GM12878 (cell line): ENCODE measurements at regions not wholly inside any gene's neighbourhood (a gene's known extent, or its start where the extent isn't known, plus 50 kb on each side); places are given as distances from the start of the nearest gene placed in this dataset.

ENCODE experiments used
- ATAC-seq: fragments of 200-7000 bp; cut with Tn5 transposase; 3 replicates; pipeline ENCODE4 v1.9.1; 2020; ENCODE audit warnings: mild to moderate bottlenecking, moderate library complexity
- BruUV-seq: library from RNA; stranded (reverse); fragments of 400-500 nt; replicated peaks from 2 replicates; lab custom pipeline; 2021; lab: Mats Ljungman, UMichigan
- CTCF ChIA-PET: fragments of 300-600 bp; sonication (Branson Sonifier 250); formaldehyde crosslinking; extraction: SDS; loops from one replicate; lab custom pipeline; 2021; ENCODE audit warnings: inconsistent platforms; lab: Yijun Ruan, JAX
- POLR2A ChIA-PET: fragments of 350-600 bp; formaldehyde crosslinking; extraction: SDS; loops from one replicate; lab custom pipeline; 2021; ENCODE audit warnings: inconsistent platforms; lab: Charles Lee
- RAD21 ChIA-PET: fragments of 300-600 bp; sonication (Branson Sonifier 250); formaldehyde crosslinking; loops from one replicate; lab custom pipeline; 2023; ENCODE audit warnings: antibody characterized with exemption; ENCODE audit not compliant: unreplicated experiment; lab: Charles Lee
- SMC1A ChIA-PET: fragments of 300-600 bp; sonication (Branson Sonifier 250); formaldehyde crosslinking; loops from one replicate; lab custom pipeline; 2023; ENCODE audit not compliant: unreplicated experiment, uncharacterized antibody; lab: Charles Lee
- DNase-seq: peaks from one replicate; pipeline ENCODE4 v3.0.0-alpha.2; 2011; ENCODE audit warnings: low read depth, low spot score
- FAIRE-seq: peaks from 3 replicates; lab custom pipeline; 2011; peaks lifted over from hg19 to GRCh38; lab: Jason Lieb, UNC
- H2AFZ ChIP-seq: 2 replicates; pipeline ENCODE4 v1.6.0; 2011; ENCODE audit warnings: low read depth, low read length, control low read depth; ENCODE audit not compliant: control insufficient read depth
- H3K27ac ChIP-seq: 2 replicates; pipeline ENCODE4 v1.5.1; 2011; ENCODE audit warnings: control low read depth; ENCODE audit not compliant: control insufficient read depth, insufficient read depth
- H3K27me3 ChIP-seq, 2 experiments: replicated peaks in 1 of 2; 2 replicates each; pipeline versions ENCODE4 v1.6.0 to v1.6.1; 2011; ENCODE audit warnings: low read length in 1 of 2; ENCODE audit not compliant: control insufficient read depth in 2 of 2, insufficient read depth in 2 of 2
- H3K36me3 ChIP-seq, 2 experiments: 2 replicates each; pipeline ENCODE4 v1.5.1; 2011; ENCODE audit warnings: low read length in 1 of 2; ENCODE audit not compliant: control insufficient read depth in 2 of 2, insufficient read depth in 2 of 2
- H3K4me1 ChIP-seq: 2 replicates; pipeline ENCODE4 v1.6.1; 2011; ENCODE audit warnings: mild to moderate bottlenecking, low read length, moderate library complexity, mixed read lengths; ENCODE audit not compliant: control insufficient read depth, insufficient read depth
- H3K4me2 ChIP-seq: 2 replicates; pipeline ENCODE4 v1.6.0; 2011; ENCODE audit warnings: control low read depth; ENCODE audit not compliant: control insufficient read depth, insufficient read depth
- H3K4me3 ChIP-seq: fragments of 200-600 bp; sonication (generic); 2 replicates; pipeline ENCODE4 v1.5.1; 2016
- H3K79me2 ChIP-seq: 2 replicates; pipeline ENCODE4 v1.6.0; 2011; ENCODE audit warnings: low read length; ENCODE audit not compliant: control insufficient read depth, insufficient read depth
- H3K9ac ChIP-seq: 2 replicates; pipeline ENCODE4 v1.8.0; 2011; ENCODE audit warnings: low read length, control low read depth, mixed read lengths; ENCODE audit not compliant: control insufficient read depth, insufficient read depth
- H3K9me3 ChIP-seq: replicated peaks from 3 replicates; pipeline ENCODE4 v1.5.1; 2011; ENCODE audit warnings: mild to moderate bottlenecking, low read length; ENCODE audit not compliant: control insufficient read depth, insufficient read depth
- H4K20me1 ChIP-seq: 2 replicates; pipeline ENCODE4 v1.6.0; 2011; ENCODE audit not compliant: control insufficient read depth, insufficient read depth
- CHD4 ChIP-seq: fragments of 200-600 bp; sonication (generic); IDR thresholded peaks from 2 replicates; pipeline ENCODE4 v1.6.1; 2016; ENCODE audit warnings: mild to moderate bottlenecking
- EED ChIP-seq: sonication (generic); IDR thresholded peaks from 2 replicates; pipeline ENCODE4 v1.6.1; 2016; ENCODE audit warnings: antibody characterized with exemption, low read depth
- ETV6 ChIP-seq, 2 experiments: fragments of 450-650 bp in 1 of 2; IDR thresholded peaks in 1 of 2; conservative IDR thresholded peaks in 1 of 2; 2 replicates each; pipeline ENCODE4 v1.6.1; 2014; ENCODE audit warnings: antibody characterized with exemption in 1 of 2, borderline replicate concordance in 1 of 2, low read depth in 1 of 2, mild to moderate bottlenecking in 1 of 2, moderate library complexity in 1 of 2
- IKZF2 ChIP-seq, 2 experiments: fragments of 450-650 bp; IDR thresholded peaks; 2 replicates each; pipeline ENCODE4 v1.6.1; 2017; ENCODE audit warnings: mild to moderate bottlenecking in 2 of 2, moderate library complexity in 2 of 2
- MYC ChIP-seq: IDR thresholded peaks from 2 replicates; pipeline ENCODE4 v1.6.1; 2011; ENCODE audit warnings: mild to moderate bottlenecking, low read length, moderate library complexity, inconsistent platforms; ENCODE audit not compliant: insufficient read depth, insufficient replicate concordance, insufficient read length, severe bottlenecking
- POLR2AphosphoS5 ChIP-seq: IDR thresholded peaks from 2 replicates; pipeline ENCODE4 v1.6.1; 2011; ENCODE audit warnings: mild to moderate bottlenecking, low read length, inconsistent platforms
- RB1 ChIP-seq: fragments of 450-650 bp; formaldehyde crosslinking; IDR thresholded peaks from 2 replicates; pipeline ENCODE4 v1.6.1; 2017; ENCODE audit warnings: mild to moderate bottlenecking, borderline replicate concordance
- SMAD1 ChIP-seq: fragments of 450-650 bp; IDR thresholded peaks from 2 replicates; pipeline ENCODE4 v1.6.1; 2018; ENCODE audit warnings: mild to moderate bottlenecking, low read depth; ENCODE audit not compliant: partially characterized antibody
- SMAD5 ChIP-seq: IDR thresholded peaks from 2 replicates; pipeline ENCODE4 v1.6.1; 2016; ENCODE audit warnings: antibody characterized with exemption, low read depth
- TCF3 ChIP-seq: IDR thresholded peaks from 2 replicates; pipeline ENCODE4 v1.6.1; 2012; ENCODE audit warnings: low read depth, mild to moderate bottlenecking, low read length, borderline replicate concordance; ENCODE audit not compliant: insufficient read depth
- TCF7 ChIP-seq: IDR thresholded peaks from 2 replicates; pipeline ENCODE4 v1.6.1; 2014; ENCODE audit warnings: antibody characterized with exemption, borderline replicate concordance
- WGBS: methylation state at CpG from one replicate; pipeline ENCODE4 v1.1.6; 2016; ENCODE audit warnings: low lambda C conversion rate; ENCODE audit not compliant: insufficient replicate concordance, insufficient coverage; ENCODE audit errors: missing lambda C conversion rate; 5-methylcytosine and 5-hydroxymethylcytosine counted together
- in situ Hi-C: fragments of 300-500 bp; cut with MboI; formaldehyde crosslinking; loops from 9 replicates; pipeline ENCODE4 v1.14.3; 2018; ENCODE audit warnings: mixed read lengths
- intact Hi-C: fragments of 100-400 bp; cut with micrococcal nuclease; formaldehyde crosslinking; loops from one replicate; pipeline ENCODE4 v1.14.2; 2022; ENCODE audit not compliant: unreplicated experiment
- TF ChIP-seq, protein P1 (sequence below): fragments of 450-650 bp; formaldehyde crosslinking; IDR thresholded peaks from 2 replicates; pipeline ENCODE4 v1.4.0; 2022; ENCODE audit warnings: mild to moderate bottlenecking, moderate library complexity

DNA sequence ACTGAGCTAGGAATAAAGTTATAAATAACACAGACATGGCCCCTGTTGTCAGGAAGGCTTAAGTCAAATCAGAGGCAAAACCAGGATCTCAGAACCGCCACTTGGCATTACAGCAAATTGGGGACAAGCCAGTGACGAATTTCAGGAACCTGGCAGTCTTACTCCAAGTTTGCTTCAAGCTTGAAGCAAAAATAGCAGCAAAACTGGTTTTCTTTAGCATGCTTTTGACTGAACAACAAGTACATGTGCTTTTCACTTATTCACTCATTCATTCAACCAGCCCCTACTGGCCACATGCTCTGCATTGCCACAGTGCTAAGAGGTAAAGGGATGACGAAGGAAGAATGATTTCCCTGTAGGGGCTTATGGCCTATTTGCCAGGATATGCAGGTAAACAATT lies 253.9 kb upstream of the PPARGC1A start:
- in situ Hi-C loops, result no loop called here
- 0% methylated on average over 3 of the region's 3 CpGs for WGBS
- Histone ChIP-seq H3K4me1 (no peaks in the 10 kb centered on the region), H3K9ac (no peak overlapping the region), H2AFZ (no peak overlapping the region), H3K27me3 (no peaks in the 10 kb centered on the region), H3K4me2 (no peak overlapping the region), H4K20me1 (no peaks in the 10 kb centered on the region), H3K4me3 (no peak overlapping the region), H3K9me3 (no peaks in the 10 kb centered on the region), H3K36me3 (no peaks in the 10 kb centered on the region), H3K27ac (no peak overlapping the region), H3K79me2 (no peaks in the 10 kb centered on the region)
- intact Hi-C loops, result no loop called here
- CTCF ChIA-PET, result no interaction called here
- BruUV-seq, result no TSS peak
- FAIRE-seq, result no peak
- DNase-seq, result no peak
- ATAC-seq, result no peak
- no peak for TF ChIP-seq EED
- TF ChIP-seq TCF7, result no peak
- no peak for TF ChIP-seq ETV6 (conservative IDR thresholded peaks at IDR 0.05 in 1 of 2, IDR thresholded peaks at IDR 0.05 in 1 of 2; ENCODE audit: borderline replicate concordance in 1 of 2, low read depth in 1 of 2)
- TF ChIP-seq POLR2AphosphoS5, result no peak
- no peak for TF ChIP-seq RB1
- TF ChIP-seq MYC, result no peak
- no peak for TF ChIP-seq IKZF2 (IDR thresholded peaks at IDR 0.05)
- TF ChIP-seq SMAD5, result no peak
- no peak for TF ChIP-seq CHD4
- TF ChIP-seq TCF3, result no peak
- TF ChIP-seq, protein P1, sequence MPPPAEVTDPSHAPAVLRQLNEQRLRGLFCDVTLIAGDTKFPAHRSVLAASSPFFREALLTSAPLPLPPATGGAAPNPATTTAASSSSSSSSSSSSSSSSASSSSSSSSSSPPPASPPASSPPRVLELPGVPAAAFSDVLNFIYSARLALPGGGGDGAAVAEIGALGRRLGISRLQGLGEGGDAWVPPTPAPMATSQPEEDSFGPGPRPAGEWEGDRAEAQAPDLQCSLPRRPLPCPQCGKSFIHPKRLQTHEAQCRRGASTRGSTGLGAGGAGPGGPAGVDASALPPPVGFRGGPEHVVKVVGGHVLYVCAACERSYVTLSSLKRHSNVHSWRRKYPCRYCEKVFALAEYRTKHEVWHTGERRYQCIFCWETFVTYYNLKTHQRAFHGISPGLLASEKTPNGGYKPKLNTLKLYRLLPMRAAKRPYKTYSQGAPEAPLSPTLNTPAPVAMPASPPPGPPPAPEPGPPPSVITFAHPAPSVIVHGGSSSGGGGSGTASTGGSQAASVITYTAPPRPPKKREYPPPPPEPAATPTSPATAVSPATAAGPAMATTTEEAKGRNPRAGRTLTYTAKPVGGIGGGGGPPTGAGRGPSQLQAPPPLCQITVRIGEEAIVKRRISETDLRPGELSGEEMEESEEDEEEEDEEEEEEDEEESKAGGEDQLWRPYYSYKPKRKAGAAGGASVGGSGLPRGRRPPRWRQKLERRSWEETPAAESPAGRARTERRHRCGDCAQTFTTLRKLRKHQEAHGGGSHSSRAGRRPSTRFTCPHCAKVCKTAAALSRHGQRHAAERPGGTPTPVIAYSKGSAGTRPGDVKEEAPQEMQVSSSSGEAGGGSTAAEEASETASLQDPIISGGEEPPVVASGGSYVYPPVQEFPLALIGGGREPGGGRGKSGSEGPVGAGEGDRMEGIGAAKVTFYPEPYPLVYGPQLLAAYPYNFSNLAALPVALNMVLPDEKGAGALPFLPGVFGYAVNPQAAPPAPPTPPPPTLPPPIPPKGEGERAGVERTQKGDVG, result no peak
- TF ChIP-seq SMAD1, result no peak
- RAD21 ChIA-PET, result no interaction called here
- SMC1A ChIA-PET, result interaction anchor here (1.1 to 1.3 kb wide), 3 partner anchors 9 to 17 kb away, joined by 3 read pairs; no protein-coding TSS in a partner anchor
- POLR2A ChIA-PET, result no interaction called here
